ENCODE measurements at regions not wholly inside any gene's neighbourhood (a gene's known extent, or its start where the extent isn't known, plus 50 kb on each side); places are given as distances from the start of the nearest gene placed in this dataset.

DNA sequence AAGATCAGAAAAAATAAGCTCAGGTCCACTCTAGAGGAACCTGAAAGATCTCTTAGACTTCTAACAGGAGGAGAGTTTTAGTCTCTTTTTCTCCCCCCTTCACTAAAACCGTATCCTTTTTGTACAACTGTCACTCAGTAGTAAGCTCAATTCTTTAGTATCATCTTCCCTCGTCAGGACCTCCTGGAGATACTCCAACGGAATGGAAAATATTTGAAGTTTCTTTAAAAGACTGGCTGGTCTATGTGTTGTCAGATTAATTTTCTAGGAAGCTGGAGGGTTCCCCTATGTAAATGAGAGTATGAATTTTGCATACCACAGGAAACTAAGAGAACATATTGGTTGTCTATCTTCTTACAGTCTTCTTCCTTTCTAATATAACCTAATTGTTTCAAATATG is 747.7 kb upstream of the CBLB start:
- TF ChIP-seq POLR2A (IDR thresholded peaks at IDR 0.05) (no peak), POLR2AphosphoS5 (IDR thresholded peaks at IDR 0.05) (no peak)

Data from upper lobe of left lung (tissue), 4 donors.